ENCODE measurements at regions not wholly inside any gene's neighbourhood (a gene's known extent, or its start where the extent isn't known, plus 50 kb on each side); places are given as distances from the start of the nearest gene placed in this dataset.
A peak's percentile ranks its signal among the peaks of the same experiment; 100 is the strongest.
"Not testable (repeated sequence)": the region's sequence is repeated elsewhere in the genome, so short reads cannot be mapped to it uniquely, and the experiment has no call there.

- no peak for DNase-seq
Observed at GRCh38 chr16:72597938-72598337, 426.0 kb upstream of the PMFBP1 start.

- no peak for DNase-seq
Observed at GRCh38 chr16:72596373-72596772, 424.4 kb upstream of the PMFBP1 start.

GRCh38 chr16:72590151-72590937 lies 418.4 kb upstream of the PMFBP1 start:
- DNase-seq = no peak

GRCh38 chr16:72588551-72588950 lies 416.6 kb upstream of the PMFBP1 start:
- no peak for DNase-seq

- not testable (repeated sequence) for DNase-seq
Observed at GRCh38 chr16:72578061-72578460, 406.1 kb upstream of the PMFBP1 start.

GRCh38 chr16:72576189-72576588 lies 404.2 kb upstream of the PMFBP1 start:
- no peak for DNase-seq

GRCh38 chr16:72569677-72570076 lies 397.7 kb upstream of the PMFBP1 start:
- no peak for DNase-seq

GRCh38 chr16:72568502-72568901 lies 396.5 kb upstream of the PMFBP1 start:
- no peak for DNase-seq

- DNase-seq = no peak
Observed at GRCh38 chr16:72566174-72566573, 394.2 kb upstream of the PMFBP1 start.

GRCh38 chr16:72565106-72565505 lies 393.2 kb upstream of the PMFBP1 start:
- no peak for DNase-seq

GRCh38 chr16:72560617-72561016 lies 388.7 kb upstream of the PMFBP1 start:
- DNase-seq = no peak

GRCh38 chr16:72558501-72558900 lies 386.5 kb upstream of the PMFBP1 start:
- DNase-seq = no peak

- DNase-seq = no peak
Observed at GRCh38 chr16:72554935-72555334, 383.0 kb upstream of the PMFBP1 start.

- no peak for DNase-seq
Observed at GRCh38 chr16:72552654-72553053, 380.7 kb upstream of the PMFBP1 start.

GRCh38 chr16:72551649-72552048 lies 379.7 kb upstream of the PMFBP1 start:
- no peak for DNase-seq

- DNase-seq = no peak
Observed at GRCh38 chr16:72549878-72550277, 377.9 kb upstream of the PMFBP1 start.

GRCh38 chr16:72542102-72542501 lies 370.1 kb upstream of the PMFBP1 start:
- no peak for DNase-seq

- DNase-seq = peak; percentile 56
Observed at GRCh38 chr16:72537664-72538063, 365.7 kb upstream of the PMFBP1 start.

- peak; percentile 23 for DNase-seq
Observed at GRCh38 chr16:72536723-72537435, 364.9 kb upstream of the PMFBP1 start.

- DNase-seq = peak; percentile 40
Observed at GRCh38 chr16:72532906-72533410, 361.0 kb upstream of the PMFBP1 start.

- no peak for DNase-seq
Observed at GRCh38 chr16:72530434-72530833, 358.5 kb upstream of the PMFBP1 start.

GRCh38 chr16:72523087-72523486 lies 351.1 kb upstream of the PMFBP1 start:
- DNase-seq = no peak

GRCh38 chr16:72517154-72517553 lies 345.2 kb upstream of the PMFBP1 start:
- no peak for DNase-seq
